ENCODE measurements at regions not wholly inside any gene's neighbourhood (a gene's known extent, or its start where the extent isn't known, plus 50 kb on each side); places are given as distances from the start of the nearest gene placed in this dataset.
"Not testable (repeated sequence)": the region's sequence is repeated elsewhere in the genome, so short reads cannot be mapped to it uniquely, and the experiment has no call there.

DNA sequence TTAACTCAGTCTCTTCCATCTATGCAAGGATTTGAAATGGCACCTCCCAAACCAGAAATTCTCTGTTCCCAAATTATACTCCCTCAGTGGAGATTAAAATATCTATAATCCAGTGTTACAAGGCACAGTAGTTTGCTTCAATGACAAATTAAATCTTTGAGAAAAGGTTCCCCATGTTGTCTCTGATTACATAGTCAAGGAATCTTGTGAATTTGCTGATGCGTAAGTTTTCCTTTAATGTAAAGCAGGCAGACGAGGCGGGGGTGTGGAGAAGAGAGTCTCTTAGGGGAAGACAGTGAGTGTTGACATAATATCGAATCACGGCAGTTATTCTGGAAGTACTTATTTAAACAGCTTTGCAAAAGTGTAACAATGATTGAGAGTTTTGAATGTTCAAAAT, 236.4 kb upstream of the RARB start:
- ChIA-PET CTCF (no interaction called here), POLR2A (ENCODE audit: unreplicated experiment) (no interaction called here)
- H4K20me1 ChIP-seq (ENCODE audit: insufficient read depth, low read length) = no peaks in the 10 kb centered on the region
- H3K4me1 ChIP-seq (ENCODE audit: control insufficient read depth, insufficient read depth, low read length) = no peaks in the 10 kb centered on the region
- H4K5ac ChIP-seq (ENCODE audit: low read depth, low read length) = no peak overlapping the region
- H3K27ac ChIP-seq (ENCODE audit: insufficient read depth, low read length) = no peak overlapping the region
- no peak overlapping the region for H3K14ac ChIP-seq (replicated peaks; ENCODE audit: low read depth, low read length)
- no peak overlapping the region for H4K8ac ChIP-seq (ENCODE audit: low read depth in 2 of 2, low read length in 2 of 2)
- dilution Hi-C loops (cut with HindIII; ENCODE audit: low sequenced_read_pairs, unreplicated experiment) (no loop called here), intact Hi-C loops (cut with micrococcal nuclease) (no loop called here), in situ Hi-C loops (cut with MboI; ENCODE audit: low sequenced_read_pairs) (no loop called here)
- no peak overlapping the region for H2BK120ac ChIP-seq (ENCODE audit: low read depth, low read length)
- H3K9me1 ChIP-seq (ENCODE audit: insufficient read depth, low read length) = no peaks in the 10 kb centered on the region
- H3K18ac ChIP-seq (ENCODE audit: low read depth, low read length) = no peak overlapping the region
- H3K23ac ChIP-seq (ENCODE audit: low read depth, low read length) = no peak overlapping the region
- H2AK5ac ChIP-seq (ENCODE audit: low read depth, low read length) = no peak overlapping the region
- no peak overlapping the region for H3K56ac ChIP-seq (ENCODE audit: extremely low read depth, insufficient read depth, low read length)
- ATAC-seq (ENCODE audit: low read depth) (no peak), DNase-seq (no peak)
- H2BK20ac ChIP-seq (ENCODE audit: low read depth, low read length) = no peak overlapping the region
- no peak overlapping the region for H3K9ac ChIP-seq (ENCODE audit: low read depth, low read length)
- H3K27me3 ChIP-seq (ENCODE audit: control insufficient read depth, insufficient read depth, low read length) = no peaks in the 10 kb centered on the region
- no peak overlapping the region for H2AK9ac ChIP-seq (replicated peaks; ENCODE audit: low read depth, low read length, poor library complexity)
- no TSS peak for BruUV-seq (replicated peaks)
- no peak overlapping the region for H2AFZ ChIP-seq (replicated peaks; ENCODE audit: low read length, poor library complexity)
- no peak overlapping the region for H3K4ac ChIP-seq (ENCODE audit: low read depth, low read length)
- no peak overlapping the region for H2BK15ac ChIP-seq (ENCODE audit: low read depth, low read length)
- H2BK5ac ChIP-seq (ENCODE audit: low read depth, low read length, poor library complexity, severe bottlenecking) = no peak overlapping the region
- WGBS, 2 experiments (ENCODE audit: extremely low coverage in 2 of 2, insufficient read length in 1 of 2) = 79% methylated on average over 2 of the region's 5 CpGs; no CpG with 5 or more reads in 1 of the 2 experiments
- H3K4me2 ChIP-seq (ENCODE audit: low read depth, low read length) = no peak overlapping the region
- no peak for TF ChIP-seq BHLHE40 (IDR thresholded peaks at IDR 0.05; ENCODE audit: low read depth, low read length)
- H3K36me3 ChIP-seq (ENCODE audit: control insufficient read depth, insufficient read depth, low read length) = no peaks in the 10 kb centered on the region
- H3K79me1 ChIP-seq (ENCODE audit: low read depth in 1 of 2, low read length in 2 of 2) = no peaks in the 10 kb centered on the region
- no peaks in the 10 kb centered on the region; the same call in 1 of the 2 replicates for H3K9me3 ChIP-seq (ENCODE audit: control insufficient read depth, insufficient read depth, low read length)
- H4K91ac ChIP-seq (ENCODE audit: insufficient read depth, low read depth, low read length) = no peak overlapping the region
- no peak overlapping the region for H3K4me3 ChIP-seq (ENCODE audit: insufficient read depth, low read depth, low read length)

DNA sequence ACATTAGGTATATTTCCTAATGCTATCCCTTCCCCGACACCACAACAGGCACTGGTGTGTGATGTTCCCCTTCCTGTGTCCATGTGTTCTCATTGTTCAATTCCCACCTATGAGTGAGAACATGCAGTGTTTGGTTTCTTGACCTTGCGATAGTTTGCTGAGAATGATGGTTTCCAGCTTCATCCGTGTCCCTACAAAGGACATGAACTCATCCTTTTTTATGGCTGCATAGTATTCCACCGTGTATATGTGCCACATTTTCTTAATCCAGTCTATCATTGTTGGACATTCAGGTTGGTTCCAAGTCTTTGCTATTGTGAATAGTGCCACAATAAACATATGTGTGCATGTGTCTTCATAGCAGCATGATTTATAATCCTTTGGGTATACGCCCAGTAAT, 228.5 kb upstream of the RARB start:
- H3K56ac ChIP-seq (ENCODE audit: extremely low read depth, insufficient read depth, low read length); H4K5ac ChIP-seq (ENCODE audit: low read depth, low read length); H3K27me3 ChIP-seq (ENCODE audit: control insufficient read depth, insufficient read depth, low read length); H3K4ac ChIP-seq (ENCODE audit: low read depth, low read length); H2AK9ac ChIP-seq (replicated peaks; ENCODE audit: low read depth, low read length, poor library complexity); H3K18ac ChIP-seq (ENCODE audit: low read depth, low read length); H2AFZ ChIP-seq (replicated peaks; ENCODE audit: low read length, poor library complexity); H4K91ac ChIP-seq (ENCODE audit: insufficient read depth, low read depth, low read length); H3K23ac ChIP-seq (ENCODE audit: low read depth, low read length); H3K79me1 ChIP-seq (ENCODE audit: low read depth in 1 of 2, low read length in 2 of 2); DNase-seq; BruUV-seq (replicated peaks); H2AK5ac ChIP-seq (ENCODE audit: low read depth, low read length); H2BK20ac ChIP-seq (ENCODE audit: low read depth, low read length); H4K20me1 ChIP-seq (ENCODE audit: insufficient read depth, low read length); H4K8ac ChIP-seq (ENCODE audit: low read depth in 2 of 2, low read length in 2 of 2); H3K9me1 ChIP-seq (ENCODE audit: insufficient read depth, low read length); H3K14ac ChIP-seq (replicated peaks; ENCODE audit: low read depth, low read length); H3K9ac ChIP-seq (ENCODE audit: low read depth, low read length); H3K4me3 ChIP-seq (ENCODE audit: insufficient read depth, low read depth, low read length); POLR2A ChIA-PET (ENCODE audit: unreplicated experiment); intact Hi-C loops (cut with micrococcal nuclease); ATAC-seq (ENCODE audit: low read depth); dilution Hi-C loops (cut with HindIII; ENCODE audit: low sequenced_read_pairs, unreplicated experiment); H3K9me3 ChIP-seq (ENCODE audit: control insufficient read depth, insufficient read depth, low read length); in situ Hi-C loops (cut with MboI; ENCODE audit: low sequenced_read_pairs); CTCF ChIA-PET; H3K4me2 ChIP-seq (ENCODE audit: low read depth, low read length); H3K36me3 ChIP-seq (ENCODE audit: control insufficient read depth, insufficient read depth, low read length); H2BK120ac ChIP-seq (ENCODE audit: low read depth, low read length); H3K4me1 ChIP-seq (ENCODE audit: control insufficient read depth, insufficient read depth, low read length); H2BK5ac ChIP-seq (ENCODE audit: low read depth, low read length, poor library complexity, severe bottlenecking); H3K27ac ChIP-seq (ENCODE audit: insufficient read depth, low read length); H2BK15ac ChIP-seq (ENCODE audit: low read depth, low read length): not testable (repeated sequence)
- WGBS, 2 experiments (ENCODE audit: extremely low coverage in 2 of 2, insufficient read length in 1 of 2) = 90% methylated on average over 2 of the region's 5 CpGs; no CpG with 5 or more reads in 1 of the 2 experiments
